Embryonic facial prominence (tissue), 1 donor: ENCODE measurements at regions not wholly inside any gene's neighbourhood (a gene's known extent, or its start where the extent isn't known, plus 50 kb on each side); places are given as distances from the start of the nearest gene placed in this dataset.

Experiments
- DNase-seq: peaks from one replicate; pipeline ENCODE4 v3.0.0-alpha.2; 2016; ENCODE audit errors: extremely low spot score

- DNase-seq: no peak
These were observed 186.2 kb downstream of the ADSS2 start for GRCh38 chr1:244265507-244265906.

DNA sequence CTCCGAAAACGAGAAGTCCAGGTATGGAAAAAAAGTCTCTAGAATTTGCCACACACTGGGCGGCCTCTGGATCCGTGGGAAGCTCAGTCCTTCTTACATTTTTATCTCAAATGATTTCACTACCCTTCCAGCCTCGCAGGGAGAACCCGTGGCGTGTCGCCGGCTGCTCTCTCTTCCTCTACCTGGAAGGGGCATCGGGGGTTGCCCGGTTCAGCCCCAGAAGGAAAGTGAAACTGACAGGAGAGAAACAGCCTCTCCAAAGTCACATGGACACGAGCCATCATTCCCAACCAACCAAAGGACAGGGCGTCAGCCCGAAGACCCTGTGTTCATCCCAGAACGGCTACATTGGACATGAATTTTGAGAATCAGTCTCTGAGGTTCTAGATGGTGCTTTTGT is 182.5 kb downstream of the ADSS2 start:
- no peak for DNase-seq

DNA sequence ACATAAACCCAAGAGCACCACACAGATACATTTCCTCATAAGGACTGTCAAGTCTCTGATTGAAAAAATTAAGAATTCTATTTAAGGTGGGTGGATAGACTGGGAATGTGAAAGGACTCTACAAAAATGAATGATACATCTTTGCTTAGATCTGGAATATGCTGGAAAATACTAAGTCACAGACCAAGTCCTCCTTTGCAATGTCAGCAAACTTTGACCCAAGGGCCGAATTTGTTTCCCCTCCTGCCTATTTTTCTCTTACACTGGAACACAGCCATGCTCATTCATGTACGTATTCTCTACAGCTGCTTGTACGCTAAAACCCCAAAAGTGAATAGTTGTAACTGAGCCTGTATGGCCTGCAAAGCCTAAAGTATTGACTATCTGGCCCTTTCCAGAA is 180.7 kb downstream of the ADSS2 start:
- no peak for DNase-seq

DNA sequence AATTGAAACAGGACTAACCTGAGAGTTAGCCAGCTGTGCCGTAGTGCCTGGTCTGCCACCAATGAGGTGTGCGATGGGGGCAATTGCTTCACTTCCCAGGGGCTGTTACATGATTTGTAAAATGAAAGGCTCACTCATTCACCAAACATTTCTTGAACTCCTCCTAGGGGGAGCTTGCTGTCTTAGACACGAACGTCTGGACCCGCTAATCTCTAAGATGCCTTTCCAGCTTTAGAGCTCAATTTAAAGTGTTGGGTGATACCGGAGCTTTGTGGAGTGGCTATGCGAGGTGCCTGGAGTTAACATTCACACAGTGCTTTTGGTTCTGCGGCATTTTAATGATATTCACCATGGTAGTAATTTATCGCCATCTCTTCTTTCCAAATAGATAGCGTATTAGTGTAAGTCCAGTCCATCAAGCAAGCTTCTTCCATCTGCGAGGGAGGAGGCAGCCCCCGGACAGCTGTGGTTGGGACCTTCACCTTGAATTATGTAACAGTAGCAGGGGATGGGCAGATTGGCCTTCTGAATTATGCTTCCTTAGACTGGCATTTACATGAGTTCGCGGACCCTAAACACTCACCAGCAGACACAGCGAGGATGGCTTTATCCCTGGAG is 179.9 kb downstream of the ADSS2 start:
- no peak for DNase-seq

DNA sequence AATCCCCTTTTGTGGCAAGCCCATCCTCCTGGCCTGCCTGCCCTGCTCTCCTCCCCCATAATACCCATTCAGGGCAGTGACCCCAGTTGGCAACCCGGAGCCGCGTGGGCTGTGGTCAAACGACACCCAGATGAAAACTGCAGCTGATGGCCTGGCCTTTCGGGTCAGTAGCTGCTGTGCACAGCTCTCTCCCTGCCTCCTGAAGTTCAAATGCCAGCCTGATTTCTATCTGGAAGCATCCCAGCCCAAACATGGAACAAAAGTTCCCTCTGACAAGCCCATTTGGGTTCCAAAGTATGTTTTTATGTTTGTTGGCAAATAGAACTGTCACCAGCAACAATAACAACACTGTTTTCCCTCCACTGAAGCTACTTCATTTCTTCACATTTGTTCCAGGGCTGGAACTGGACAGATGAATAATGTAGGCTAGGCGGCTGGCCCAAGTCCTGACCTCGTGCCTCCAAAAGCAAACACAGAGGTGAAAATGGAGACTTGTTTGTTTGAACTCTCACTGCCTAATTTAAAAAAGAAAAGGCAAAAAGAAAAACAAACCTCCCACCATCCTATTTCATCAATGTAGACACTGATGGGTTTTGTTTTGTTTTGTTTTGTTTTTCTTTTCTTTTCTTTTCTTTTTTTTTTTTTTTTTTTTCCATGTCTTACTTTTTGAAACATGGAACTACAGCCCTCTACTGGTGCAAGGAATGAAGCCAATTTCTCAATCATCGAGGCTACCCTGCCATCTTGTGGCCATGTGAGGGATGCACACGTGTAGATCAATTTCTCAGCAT is 179.0 kb downstream of the ADSS2 start:
- DNase-seq: peak; percentile 83

DNA sequence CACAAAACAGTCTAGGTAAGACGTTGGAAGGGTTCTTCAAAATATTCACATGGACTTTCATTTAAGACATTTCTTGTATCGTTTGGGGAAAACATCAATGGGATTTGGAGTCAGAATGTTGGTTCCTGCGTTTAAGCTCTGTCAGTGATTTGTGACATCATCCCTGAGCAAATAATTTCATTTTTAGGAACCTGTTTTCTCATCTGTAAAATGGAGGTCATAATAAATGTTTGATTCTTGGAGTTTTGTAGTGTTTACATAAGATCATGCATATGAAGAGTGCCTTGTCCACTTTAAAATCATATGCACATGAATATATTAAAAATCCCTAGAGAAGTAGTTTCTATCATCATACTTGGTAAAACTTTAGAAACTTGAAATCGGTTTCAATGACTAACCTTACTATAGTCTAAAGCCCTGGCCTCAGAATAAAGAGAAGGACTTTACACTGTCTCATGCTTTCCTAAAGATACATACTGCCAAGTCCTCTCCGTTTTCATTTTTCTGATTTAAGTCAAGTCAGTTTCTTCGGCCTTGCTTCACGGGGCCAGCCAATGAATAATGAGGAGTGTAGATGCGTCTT is 178.4 kb downstream of the ADSS2 start:
- DNase-seq: no peak

DNA sequence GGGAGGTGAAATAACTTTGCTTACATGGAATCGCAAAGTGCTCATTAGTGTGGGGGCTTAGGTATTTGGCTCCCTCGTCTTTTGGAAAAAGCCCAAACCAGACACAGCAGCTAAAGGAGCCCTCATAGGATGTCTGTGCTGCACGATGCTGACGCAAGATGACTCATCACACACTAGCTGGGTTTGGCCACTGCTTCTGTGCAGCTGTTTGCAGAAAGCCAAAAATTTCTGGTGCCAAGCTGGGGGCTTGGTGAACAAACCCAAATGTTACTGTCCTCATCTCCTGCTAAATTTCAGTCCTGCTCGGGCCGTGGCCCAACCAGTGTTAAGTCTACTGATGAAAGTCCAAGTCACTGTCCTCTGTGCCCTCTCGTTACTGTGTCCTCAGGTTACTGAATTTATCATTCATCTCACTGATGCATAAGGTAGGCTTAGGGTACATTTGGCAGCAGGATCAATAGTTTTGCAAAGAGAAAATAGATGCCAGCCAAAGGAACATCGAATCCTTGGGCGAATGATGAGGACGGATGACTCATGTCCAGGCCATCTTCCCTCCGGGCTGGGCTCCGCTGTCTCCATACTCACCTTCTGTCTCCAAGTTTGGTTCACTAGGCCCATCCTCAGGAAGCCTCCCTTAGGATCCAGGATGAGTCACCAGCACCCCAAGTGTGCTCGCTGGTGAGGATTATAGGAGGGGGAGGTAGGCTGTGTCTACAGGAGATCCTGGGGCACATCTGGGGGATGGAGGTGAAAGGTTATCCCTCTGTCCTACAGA is 177.7 kb downstream of the ADSS2 start:
- peak; percentile 59 for DNase-seq

GRCh38 chr1:244276646-244277045 is 175.1 kb downstream of the ADSS2 start:
- no peak for DNase-seq

DNA sequence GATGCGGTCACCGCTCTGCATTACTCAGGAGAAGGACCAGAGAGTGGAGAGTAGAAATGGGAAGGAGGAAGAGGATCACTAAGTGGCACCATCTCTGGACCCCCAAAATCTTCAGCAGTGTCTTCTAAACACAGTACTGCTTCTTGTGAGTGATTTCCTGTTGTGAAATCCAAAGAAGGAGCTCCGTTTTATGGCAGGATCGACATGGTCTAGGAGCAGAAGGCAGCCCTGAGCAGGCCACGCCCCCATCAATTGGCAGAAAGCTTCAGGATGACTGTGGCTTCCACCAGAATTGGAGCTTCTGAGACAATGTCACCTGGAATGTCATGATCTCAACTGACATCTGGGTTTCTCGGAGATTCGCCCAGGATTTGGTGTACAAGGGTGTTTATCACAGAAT is 171.5 kb downstream of the ADSS2 start:
- DNase-seq: no peak

- DNase-seq: no peak
These were observed 170.8 kb downstream of the ADSS2 start for GRCh38 chr1:244280859-244281258.

DNA sequence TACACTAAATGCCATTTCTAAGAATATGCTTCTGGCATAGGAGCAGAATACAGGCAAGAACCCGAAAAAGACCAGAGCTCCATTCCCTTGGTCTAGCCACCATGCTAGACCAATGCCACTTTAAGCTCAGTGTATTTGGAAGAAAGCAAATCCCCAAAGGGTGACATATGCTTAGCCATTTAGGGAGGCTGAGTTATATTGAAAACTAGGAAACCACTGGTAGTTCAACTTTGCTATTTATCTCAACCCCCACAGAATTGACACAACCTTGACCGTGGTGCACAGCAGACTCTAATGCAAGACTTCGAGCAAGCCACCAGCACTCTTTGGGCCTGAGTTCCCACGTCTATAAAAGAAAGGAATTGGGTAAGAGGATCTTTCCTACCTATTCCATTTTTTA is 167.9 kb downstream of the ADSS2 start:
- no peak for DNase-seq

- DNase-seq: no peak
These were observed 167.0 kb downstream of the ADSS2 start for GRCh38 chr1:244284641-244285156.

DNA sequence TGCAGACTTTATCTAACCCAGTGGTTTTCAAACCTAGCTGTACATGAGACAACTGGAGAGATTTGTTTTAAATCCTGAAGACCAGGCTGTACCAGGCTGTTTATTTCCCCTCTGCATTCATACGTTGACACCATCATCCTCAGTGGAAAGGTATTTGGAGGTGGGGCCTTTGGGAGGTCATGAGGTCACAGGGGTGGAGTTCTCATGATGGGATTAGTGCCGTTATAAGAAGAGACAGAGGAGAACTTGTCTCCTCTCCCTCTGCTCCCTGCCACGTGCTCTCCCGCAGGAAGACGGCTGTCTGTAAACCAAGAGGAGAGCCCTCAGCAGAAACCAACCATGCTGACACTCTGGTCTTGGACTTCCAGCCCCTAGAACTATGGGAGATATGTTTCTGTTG is 165.4 kb downstream of the ADSS2 start:
- no peak for DNase-seq

- DNase-seq: no peak
These were observed 164.0 kb downstream of the ADSS2 start for GRCh38 chr1:244287726-244288125.

GRCh38 chr1:244288663-244289062 is 163.0 kb downstream of the ADSS2 start:
- no peak for DNase-seq

- no peak for DNase-seq
These were observed 161.5 kb downstream of the ADSS2 start for GRCh38 chr1:244289991-244290785.

DNA sequence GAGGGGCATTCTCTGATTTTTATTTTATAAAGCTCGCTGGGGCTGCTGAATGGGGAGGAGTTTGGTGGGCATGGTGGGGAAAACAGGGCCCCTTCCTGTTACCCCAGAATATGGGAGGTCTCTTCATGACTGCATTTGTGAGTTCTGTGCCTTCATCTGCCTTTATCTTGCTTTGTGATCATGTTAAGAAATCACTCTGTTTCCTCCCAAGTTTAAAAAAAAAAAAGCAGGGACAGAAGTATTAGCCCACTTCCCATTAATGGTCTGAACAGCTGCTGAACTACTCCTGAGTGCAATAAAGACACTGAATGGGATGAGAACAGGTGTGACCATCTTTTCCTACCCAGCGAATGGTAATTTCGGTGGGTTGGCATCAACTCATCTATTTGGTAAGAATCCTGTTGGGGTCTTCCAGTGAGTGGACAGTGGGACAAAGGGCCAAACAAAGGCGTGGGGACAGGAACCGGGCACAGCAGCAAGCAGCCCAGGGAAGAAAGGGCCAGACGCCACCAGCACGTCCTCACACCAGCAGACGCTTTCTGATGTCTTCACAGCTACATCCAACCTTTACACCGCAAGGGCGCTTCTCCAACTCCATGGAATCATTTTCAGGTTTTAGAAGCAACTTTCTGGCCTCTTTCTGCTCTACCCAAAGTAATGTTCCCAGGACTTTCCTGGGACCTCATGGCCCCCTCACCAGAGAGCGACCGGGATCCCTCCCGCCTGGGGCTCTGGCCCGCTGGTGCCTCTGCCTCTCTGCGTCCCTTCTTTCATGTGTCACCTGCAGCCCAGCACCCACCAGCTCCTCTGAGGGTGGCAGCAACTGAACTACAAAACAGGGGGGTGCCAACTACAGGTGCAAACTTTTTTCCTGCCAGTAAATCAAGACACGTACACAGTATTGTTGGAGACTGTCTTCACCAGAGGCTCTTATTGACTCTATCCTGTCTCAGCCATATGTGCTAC is 160.2 kb downstream of the ADSS2 start:
- no peak for DNase-seq

- no peak for DNase-seq
These were observed 157.0 kb downstream of the ADSS2 start for GRCh38 chr1:244294599-244295224.

- DNase-seq: no peak
These were observed 155.7 kb downstream of the ADSS2 start for GRCh38 chr1:244296003-244296402.

DNA sequence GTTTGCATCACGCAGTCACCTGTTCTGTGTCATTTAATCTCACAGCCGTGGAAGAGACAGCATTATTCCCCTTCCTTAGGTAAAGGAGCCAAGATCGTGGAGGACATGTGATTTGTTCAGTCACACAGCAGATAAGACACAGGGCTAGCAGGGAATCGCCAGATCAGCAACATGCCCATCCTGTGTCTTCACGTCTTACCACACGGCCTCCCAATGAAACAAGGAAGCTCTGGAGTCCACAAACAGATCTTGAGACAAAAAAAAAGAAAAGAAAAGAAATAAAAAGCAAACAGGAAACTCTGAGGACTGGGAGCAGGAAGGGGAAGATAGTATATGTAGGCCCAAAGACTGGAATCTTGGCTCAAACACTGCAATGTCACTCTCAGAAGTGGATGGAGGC is 155.3 kb downstream of the ADSS2 start:
- DNase-seq: no peak
